ENCODE measurements at regions not wholly inside any gene's neighbourhood (a gene's known extent, or its start where the extent isn't known, plus 50 kb on each side); places are given as distances from the start of the nearest gene placed in this dataset.

- Histone ChIP-seq H3K4me1 (ENCODE audit: control insufficient read depth, insufficient read depth, low read length) (no peaks in the 10 kb centered on the region), H3K9me3 (ENCODE audit: control insufficient read depth, insufficient read depth, low read length) (no peaks in the 10 kb centered on the region), H3K36me3 (ENCODE audit: control insufficient read depth, insufficient read depth, low read length) (no peaks in the 10 kb centered on the region), H3K4me3 (ENCODE audit: low read depth, low read length) (no peak overlapping the region), H3K27me3 (ENCODE audit: control insufficient read depth, insufficient read depth, low read length) (no peaks in the 10 kb centered on the region), H3K9ac (ENCODE audit: low read depth, low read length) (no peak overlapping the region)
Observed at GRCh38 chr10:44192435-44192834, 192.5 kb downstream of the CXCL12 start.

GRCh38 chr10:44190541-44190940 lies 194.4 kb downstream of the CXCL12 start:
- Histone ChIP-seq H3K36me3 (ENCODE audit: control insufficient read depth, insufficient read depth, low read length) (no peaks in the 10 kb centered on the region), H3K4me3 (ENCODE audit: low read depth, low read length) (no peak overlapping the region), H3K27me3 (ENCODE audit: control insufficient read depth, insufficient read depth, low read length) (no peaks in the 10 kb centered on the region), H3K9me3 (ENCODE audit: control insufficient read depth, insufficient read depth, low read length) (no peaks in the 10 kb centered on the region), H3K9ac (ENCODE audit: low read depth, low read length) (no peak overlapping the region), H3K4me1 (ENCODE audit: control insufficient read depth, insufficient read depth, low read length) (no peaks in the 10 kb centered on the region)

GRCh38 chr10:44186821-44187220 lies 198.1 kb downstream of the CXCL12 start:
- H3K36me3 ChIP-seq (ENCODE audit: control insufficient read depth, insufficient read depth, low read length): no peaks in the 10 kb centered on the region

GRCh38 chr10:44186150-44186549 lies 198.7 kb downstream of the CXCL12 start:
- no peaks in the 10 kb centered on the region for H3K27me3 ChIP-seq (ENCODE audit: control insufficient read depth, insufficient read depth, low read length)

More at GRCh38 chr10:44186821-44187220, 198.1 kb downstream of the CXCL12 start:
- Histone ChIP-seq H3K9ac (ENCODE audit: low read depth, low read length) (no peak overlapping the region), H3K27me3 (ENCODE audit: control insufficient read depth, insufficient read depth, low read length) (no peaks in the 10 kb centered on the region), H3K4me1 (ENCODE audit: control insufficient read depth, insufficient read depth, low read length) (no peaks in the 10 kb centered on the region), H3K4me3 (ENCODE audit: low read depth, low read length) (no peak overlapping the region), H3K9me3 (ENCODE audit: control insufficient read depth, insufficient read depth, low read length) (no peaks in the 10 kb centered on the region)

GRCh38 chr10:44185315-44185666 lies 199.6 kb downstream of the CXCL12 start:
- Histone ChIP-seq H3K9ac (ENCODE audit: low read depth, low read length) (no peak overlapping the region), H3K27me3 (ENCODE audit: control insufficient read depth, insufficient read depth, low read length) (no peaks in the 10 kb centered on the region), H3K4me3 (ENCODE audit: low read depth, low read length) (no peak overlapping the region), H3K4me1 (ENCODE audit: control insufficient read depth, insufficient read depth, low read length) (no peaks in the 10 kb centered on the region), H3K36me3 (ENCODE audit: control insufficient read depth, insufficient read depth, low read length) (no peaks in the 10 kb centered on the region), H3K9me3 (ENCODE audit: control insufficient read depth, insufficient read depth, low read length) (no peaks in the 10 kb centered on the region)

More at GRCh38 chr10:44186150-44186549, 198.7 kb downstream of the CXCL12 start:
- no peaks in the 10 kb centered on the region for H3K9me3 ChIP-seq (ENCODE audit: control insufficient read depth, insufficient read depth, low read length)
- H3K36me3 ChIP-seq (ENCODE audit: control insufficient read depth, insufficient read depth, low read length): no peaks in the 10 kb centered on the region
- no peaks in the 10 kb centered on the region for H3K4me1 ChIP-seq (ENCODE audit: control insufficient read depth, insufficient read depth, low read length)
- H3K4me3 ChIP-seq (ENCODE audit: low read depth, low read length): no peak overlapping the region
- no peak overlapping the region for H3K9ac ChIP-seq (ENCODE audit: low read depth, low read length)

- Histone ChIP-seq H3K36me3 (ENCODE audit: control insufficient read depth, insufficient read depth, low read length) (no peaks in the 10 kb centered on the region), H3K9ac (ENCODE audit: low read depth, low read length) (no peak overlapping the region), H3K4me3 (ENCODE audit: low read depth, low read length) (no peak overlapping the region), H3K9me3 (ENCODE audit: control insufficient read depth, insufficient read depth, low read length) (no peaks in the 10 kb centered on the region), H3K4me1 (ENCODE audit: control insufficient read depth, insufficient read depth, low read length) (no peaks in the 10 kb centered on the region), H3K27me3 (ENCODE audit: control insufficient read depth, insufficient read depth, low read length) (no peaks in the 10 kb centered on the region)
Observed at GRCh38 chr10:44184633-44185314, 200.1 kb downstream of the CXCL12 start.

GRCh38 chr10:44183667-44184632 lies 200.9 kb downstream of the CXCL12 start:
- Histone ChIP-seq H3K9ac (ENCODE audit: low read depth, low read length) (no peak overlapping the region), H3K4me1 (ENCODE audit: control insufficient read depth, insufficient read depth, low read length) (no peaks in the 10 kb centered on the region), H3K4me3 (ENCODE audit: low read depth, low read length) (no peak overlapping the region), H3K36me3 (ENCODE audit: control insufficient read depth, insufficient read depth, low read length) (no peaks in the 10 kb centered on the region), H3K27me3 (ENCODE audit: control insufficient read depth, insufficient read depth, low read length) (no peaks in the 10 kb centered on the region), H3K9me3 (ENCODE audit: control insufficient read depth, insufficient read depth, low read length) (no peaks in the 10 kb centered on the region)

GRCh38 chr10:44182909-44183308 lies 202.0 kb downstream of the CXCL12 start:
- Histone ChIP-seq H3K27me3 (ENCODE audit: control insufficient read depth, insufficient read depth, low read length) (no peaks in the 10 kb centered on the region), H3K4me3 (ENCODE audit: low read depth, low read length) (no peak overlapping the region)

GRCh38 chr10:44180321-44181168 lies 204.4 kb downstream of the CXCL12 start:
- H3K27me3 ChIP-seq (ENCODE audit: control insufficient read depth, insufficient read depth, low read length): no peaks in the 10 kb centered on the region
- H3K4me3 ChIP-seq (ENCODE audit: low read depth, low read length): no peak overlapping the region
- H3K9me3 ChIP-seq (ENCODE audit: control insufficient read depth, insufficient read depth, low read length): no peaks in the 10 kb centered on the region
- H3K36me3 ChIP-seq (ENCODE audit: control insufficient read depth, insufficient read depth, low read length): no peaks in the 10 kb centered on the region
- H3K9ac ChIP-seq (ENCODE audit: low read depth, low read length): no peak overlapping the region
- no peaks in the 10 kb centered on the region for H3K4me1 ChIP-seq (ENCODE audit: control insufficient read depth, insufficient read depth, low read length)

More at GRCh38 chr10:44182909-44183308, 202.0 kb downstream of the CXCL12 start:
- Histone ChIP-seq H3K9ac (ENCODE audit: low read depth, low read length) (no peak overlapping the region), H3K36me3 (ENCODE audit: control insufficient read depth, insufficient read depth, low read length) (no peaks in the 10 kb centered on the region), H3K9me3 (ENCODE audit: control insufficient read depth, insufficient read depth, low read length) (no peaks in the 10 kb centered on the region), H3K4me1 (ENCODE audit: control insufficient read depth, insufficient read depth, low read length) (no peaks in the 10 kb centered on the region)

- Histone ChIP-seq H3K27me3 (ENCODE audit: control insufficient read depth, insufficient read depth, low read length) (no peaks in the 10 kb centered on the region), H3K9ac (ENCODE audit: low read depth, low read length) (no peak overlapping the region), H3K36me3 (ENCODE audit: control insufficient read depth, insufficient read depth, low read length) (no peaks in the 10 kb centered on the region), H3K9me3 (ENCODE audit: control insufficient read depth, insufficient read depth, low read length) (no peaks in the 10 kb centered on the region), H3K4me1 (ENCODE audit: control insufficient read depth, insufficient read depth, low read length) (no peaks in the 10 kb centered on the region), H3K4me3 (ENCODE audit: low read depth, low read length) (no peak overlapping the region)
Observed at GRCh38 chr10:44178856-44179255, 206.0 kb downstream of the CXCL12 start.

GRCh38 chr10:44178281-44178680 lies 206.6 kb downstream of the CXCL12 start:
- Histone ChIP-seq H3K36me3 (ENCODE audit: control insufficient read depth, insufficient read depth, low read length) (no peaks in the 10 kb centered on the region), H3K27me3 (ENCODE audit: control insufficient read depth, insufficient read depth, low read length) (no peaks in the 10 kb centered on the region), H3K4me1 (ENCODE audit: control insufficient read depth, insufficient read depth, low read length) (no peaks in the 10 kb centered on the region), H3K4me3 (ENCODE audit: low read depth, low read length) (no peak overlapping the region), H3K9me3 (ENCODE audit: control insufficient read depth, insufficient read depth, low read length) (no peaks in the 10 kb centered on the region), H3K9ac (ENCODE audit: low read depth, low read length) (no peak overlapping the region)

Measured in iPS-15b (cell line).